Bronchial epithelial cell (primary cell): ENCODE measurements at regions not wholly inside any gene's neighbourhood (a gene's known extent, or its start where the extent isn't known, plus 50 kb on each side); places are given as distances from the start of the nearest gene placed in this dataset.
A peak's percentile ranks its signal among the peaks of the same experiment; 100 is the strongest.

ENCODE experiments used
- DNase-seq: peaks from one replicate; pipeline ENCODE4 v3.0.0-alpha.2; 2010; ENCODE audit warnings: low read depth
- FAIRE-seq: peaks from 2 replicates; lab custom pipeline; 2011; peaks lifted over from hg19 to GRCh38; lab: Jason Lieb, UNC
- H3K27me3 ChIP-seq: 2 replicates; pipeline ENCODE4 v1.5.1; 2011; ENCODE audit warnings: low read length; ENCODE audit not compliant: control insufficient read depth, insufficient read depth
- H3K36me3 ChIP-seq: 2 replicates; pipeline ENCODE4 v1.5.1; 2011; ENCODE audit warnings: low read length; ENCODE audit not compliant: control insufficient read depth, insufficient read depth
- H3K4me3 ChIP-seq: 2 replicates; pipeline ENCODE4 v1.5.1; 2011; ENCODE audit warnings: mild to moderate bottlenecking, low read depth, low read length, control low read depth
- CTCF ChIP-seq: IDR thresholded peaks from 2 replicates; pipeline ENCODE4 v1.5.1; 2011; ENCODE audit warnings: mild to moderate bottlenecking, moderate library complexity, low read length, control low read depth, inconsistent platforms; ENCODE audit not compliant: insufficient read depth, severe bottlenecking

GRCh38 chr2:12180031-12180430, 433.6 kb downstream of the LPIN1 start:
- peaks cover 5% of the 10 kb centered on the region for H3K27me3 ChIP-seq
- no peak for FAIRE-seq
- H3K4me3 ChIP-seq, result no peak overlapping the region
- no peak for DNase-seq
- no peaks in the 10 kb centered on the region for H3K36me3 ChIP-seq
- no peak for TF ChIP-seq CTCF

GRCh38 chr2:12183032-12183645, 436.7 kb downstream of the LPIN1 start:
- Histone ChIP-seq H3K27me3 (peaks cover 5% of the 10 kb centered on the region), H3K4me3 (no peak overlapping the region), H3K36me3 (no peaks in the 10 kb centered on the region)
- TF ChIP-seq CTCF, result no peak
- DNase-seq, result no peak
- FAIRE-seq, result no peak

GRCh38 chr2:12192762-12193161, 446.3 kb downstream of the LPIN1 start:
- FAIRE-seq, result no peak
- TF ChIP-seq CTCF, result no peak
- Histone ChIP-seq H3K27me3 (peaks cover 2% of the 10 kb centered on the region), H3K36me3 (no peaks in the 10 kb centered on the region), H3K4me3 (no peak overlapping the region)
- no peak for DNase-seq

GRCh38 chr2:12194968-12195367, 448.5 kb downstream of the LPIN1 start:
- DNase-seq (no peak), FAIRE-seq (peak; percentile 13)
- Histone ChIP-seq H3K4me3 (no peak overlapping the region), H3K27me3 (peaks cover under 1% of the 10 kb centered on the region), H3K36me3 (no peaks in the 10 kb centered on the region)
- TF ChIP-seq CTCF, result no peak

- H3K27me3 ChIP-seq, result no peaks in the 10 kb centered on the region
- no peak overlapping the region for H3K4me3 ChIP-seq
- no peak for TF ChIP-seq CTCF
- DNase-seq (no peak), FAIRE-seq (no peak)
- no peaks in the 10 kb centered on the region for H3K36me3 ChIP-seq
Measured at GRCh38 chr2:12196495-12196894, 450.1 kb downstream of the LPIN1 start.

- FAIRE-seq (peak; percentile 13), DNase-seq (no peak)
- H3K36me3 ChIP-seq, result no peaks in the 10 kb centered on the region
- H3K4me3 ChIP-seq, result no peak overlapping the region
- no peak for TF ChIP-seq CTCF
- no peaks in the 10 kb centered on the region for H3K27me3 ChIP-seq
Measured at GRCh38 chr2:12197133-12197532, 450.7 kb downstream of the LPIN1 start.
